Parathyroid adenoma (tissue), 2 donors: ENCODE measurements at regions not wholly inside any gene's neighbourhood (a gene's known extent, or its start where the extent isn't known, plus 50 kb on each side); places are given as distances from the start of the nearest gene placed in this dataset.
A peak's percentile ranks its signal among the peaks of the same experiment; 100 is the strongest.

Experiments used
- H2AFZ ChIP-seq: fragments of 300-600 bp; sonication (generic); one replicate; pipeline ENCODE4 v1.7.0; 2017; ENCODE audit warnings: antibody characterized with exemption, mild to moderate bottlenecking
- H3K27ac ChIP-seq: fragments of 300-600 bp; sonication (generic); one replicate; pipeline ENCODE4 v1.7.0; 2017
- H3K27me3 ChIP-seq: fragments of 300-600 bp; sonication (generic); one replicate; pipeline ENCODE4 v1.7.0; 2017; ENCODE audit warnings: low read length; ENCODE audit not compliant: control insufficient read depth, insufficient read depth
- H3K36me3 ChIP-seq: fragments of 300-600 bp; sonication (generic); one replicate; pipeline ENCODE4 v1.7.0; 2017; ENCODE audit warnings: low read length; ENCODE audit not compliant: control insufficient read depth, insufficient read depth
- H3K4me1 ChIP-seq: fragments of 300-600 bp; sonication (generic); one replicate; pipeline ENCODE4 v1.7.0; 2017; ENCODE audit warnings: control low read depth
- H3K4me2 ChIP-seq: fragments of 300-600 bp; sonication (generic); one replicate; pipeline ENCODE4 v1.7.0; 2017; ENCODE audit warnings: low read length
- H3K4me3 ChIP-seq: fragments of 300-600 bp; sonication (generic); one replicate; pipeline ENCODE4 v1.7.0; 2017; ENCODE audit warnings: low read depth, low read length
- H3K79me2 ChIP-seq: fragments of 300-600 bp; sonication (generic); one replicate; pipeline ENCODE4 v1.7.0; 2017; ENCODE audit warnings: control low read depth
- H3K9ac ChIP-seq: fragments of 300-600 bp; sonication (generic); one replicate; pipeline ENCODE4 v1.7.0; 2017; ENCODE audit warnings: mild to moderate bottlenecking
- H3K9me3 ChIP-seq: fragments of 300-600 bp; sonication (generic); one replicate; pipeline ENCODE4 v1.7.0; 2017; ENCODE audit warnings: low read length; ENCODE audit not compliant: control insufficient read depth
- TF ChIP-seq, protein P1 (sequence below): fragments of 300-600 bp; sonication (generic); IDR thresholded peaks from one replicate; pipeline ENCODE4 v1.7.0; 2017; ENCODE audit warnings: antibody characterized with exemption, mild to moderate bottlenecking
- donor health status: primary hyperparathyroidism.

DNA sequence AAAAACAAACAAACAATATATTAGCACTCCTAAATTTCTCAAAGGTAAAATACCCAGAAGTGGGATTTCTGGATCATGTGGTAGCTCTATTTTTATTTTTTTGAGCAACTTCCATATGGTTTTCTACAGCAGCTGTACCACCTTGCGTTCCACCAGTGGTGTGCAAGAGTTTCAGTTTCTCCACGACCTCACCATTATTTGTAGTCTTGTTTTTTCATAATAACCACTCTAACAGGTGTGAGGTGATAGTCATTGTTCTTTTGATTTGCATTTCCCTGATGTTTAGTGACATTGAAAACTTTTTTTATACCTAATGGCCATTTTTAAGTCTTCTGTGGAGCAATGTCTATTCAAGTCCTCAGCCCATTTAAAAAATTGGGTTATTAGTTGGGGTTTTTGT is 127.3 kb upstream of the SLC38A2 start:
- Histone ChIP-seq H3K4me2 (no peak overlapping the region), H3K4me1 (peaks cover under 1% of the 10 kb centered on the region), H3K79me2 (no peaks in the 10 kb centered on the region), H3K9ac (no peak overlapping the region), H3K4me3 (no peak overlapping the region), H3K36me3 (no peaks in the 10 kb centered on the region), H3K9me3 (no peaks in the 10 kb centered on the region), H3K27ac (no peak overlapping the region), H3K27me3 (no peaks in the 10 kb centered on the region), H2AFZ (no peak overlapping the region)
- TF ChIP-seq, protein P1, sequence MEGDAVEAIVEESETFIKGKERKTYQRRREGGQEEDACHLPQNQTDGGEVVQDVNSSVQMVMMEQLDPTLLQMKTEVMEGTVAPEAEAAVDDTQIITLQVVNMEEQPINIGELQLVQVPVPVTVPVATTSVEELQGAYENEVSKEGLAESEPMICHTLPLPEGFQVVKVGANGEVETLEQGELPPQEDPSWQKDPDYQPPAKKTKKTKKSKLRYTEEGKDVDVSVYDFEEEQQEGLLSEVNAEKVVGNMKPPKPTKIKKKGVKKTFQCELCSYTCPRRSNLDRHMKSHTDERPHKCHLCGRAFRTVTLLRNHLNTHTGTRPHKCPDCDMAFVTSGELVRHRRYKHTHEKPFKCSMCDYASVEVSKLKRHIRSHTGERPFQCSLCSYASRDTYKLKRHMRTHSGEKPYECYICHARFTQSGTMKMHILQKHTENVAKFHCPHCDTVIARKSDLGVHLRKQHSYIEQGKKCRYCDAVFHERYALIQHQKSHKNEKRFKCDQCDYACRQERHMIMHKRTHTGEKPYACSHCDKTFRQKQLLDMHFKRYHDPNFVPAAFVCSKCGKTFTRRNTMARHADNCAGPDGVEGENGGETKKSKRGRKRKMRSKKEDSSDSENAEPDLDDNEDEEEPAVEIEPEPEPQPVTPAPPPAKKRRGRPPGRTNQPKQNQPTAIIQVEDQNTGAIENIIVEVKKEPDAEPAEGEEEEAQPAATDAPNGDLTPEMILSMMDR: no peak

DNA sequence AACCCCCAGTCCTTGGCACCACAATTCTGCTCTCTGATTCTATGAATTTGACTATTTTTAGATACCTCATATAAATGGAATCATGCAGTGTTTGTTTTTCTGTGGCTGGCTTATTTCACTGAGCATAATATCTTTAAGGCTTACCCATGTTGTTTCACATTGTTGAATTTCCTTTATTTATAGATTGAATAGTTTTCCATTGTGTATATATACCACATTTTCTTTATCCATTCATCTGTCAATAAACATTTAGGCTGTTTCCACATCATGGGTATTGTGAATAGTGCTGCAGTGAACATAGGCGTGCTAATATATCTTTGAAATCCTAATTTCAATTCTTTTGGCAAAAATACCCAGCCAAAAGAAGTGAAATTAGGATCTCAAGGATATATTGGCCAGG is 126.7 kb upstream of the SLC38A2 start:
- peaks cover 4% of the 10 kb centered on the region for H3K4me1 ChIP-seq
- H3K27me3 ChIP-seq: no peaks in the 10 kb centered on the region
- H3K9ac ChIP-seq: no peak overlapping the region
- no peaks in the 10 kb centered on the region for H3K36me3 ChIP-seq
- H3K4me3 ChIP-seq: no peak overlapping the region
- H3K9me3 ChIP-seq: no peaks in the 10 kb centered on the region
- H3K27ac ChIP-seq: no peak overlapping the region
- no peaks in the 10 kb centered on the region for H3K79me2 ChIP-seq
- TF ChIP-seq, protein P1: no peak
- no peak overlapping the region for H3K4me2 ChIP-seq
- H2AFZ ChIP-seq: no peak overlapping the region

DNA sequence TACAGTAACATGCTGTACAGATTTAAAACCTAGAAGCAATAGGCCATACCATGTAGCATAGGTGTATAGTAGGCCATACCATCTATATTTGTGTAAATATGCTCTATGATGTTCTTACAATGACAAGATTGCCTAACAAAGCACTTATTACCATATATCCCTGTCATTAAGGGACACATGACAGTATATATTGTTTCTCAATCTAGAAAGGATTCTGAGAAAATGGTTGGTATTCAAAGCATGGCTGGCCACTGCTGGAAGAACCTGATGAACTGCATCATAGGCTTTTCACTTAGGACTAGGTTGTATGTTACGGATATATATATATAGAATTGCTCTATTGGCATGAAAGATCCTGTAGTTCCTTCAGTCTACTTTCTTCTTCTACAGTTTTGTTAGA is 125.2 kb upstream of the SLC38A2 start:
- H3K36me3 ChIP-seq: no peaks in the 10 kb centered on the region
- H3K4me2 ChIP-seq: no peak overlapping the region
- H2AFZ ChIP-seq: no peak overlapping the region
- H3K79me2 ChIP-seq: no peaks in the 10 kb centered on the region
- no peak overlapping the region for H3K27ac ChIP-seq
- no peak overlapping the region for H3K9ac ChIP-seq
- H3K27me3 ChIP-seq: no peaks in the 10 kb centered on the region
- peaks cover 13% of the 10 kb centered on the region for H3K4me1 ChIP-seq
- no peaks in the 10 kb centered on the region for H3K9me3 ChIP-seq
- H3K4me3 ChIP-seq: no peak overlapping the region
- TF ChIP-seq, protein P1: no peak

DNA sequence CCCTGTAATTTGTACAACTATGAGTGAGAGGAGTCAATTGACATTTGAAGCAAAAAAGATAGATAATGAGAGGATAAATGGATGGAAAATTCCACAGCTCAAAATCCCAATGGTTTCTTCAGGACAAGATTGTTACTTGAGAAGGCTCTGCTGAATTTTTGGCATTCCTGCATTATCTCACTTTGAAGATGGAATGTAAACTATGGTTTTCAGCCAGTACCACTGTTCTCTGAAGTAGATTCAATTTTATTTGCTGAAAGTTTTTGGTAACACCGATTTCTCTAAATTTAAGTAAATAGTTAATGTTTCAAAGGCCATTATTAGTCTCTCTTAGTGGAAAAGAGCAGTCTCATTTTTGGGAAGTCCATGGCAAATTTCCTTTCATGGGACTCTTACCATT is 121.9 kb upstream of the SLC38A2 start:
- TF ChIP-seq, protein P1: no peak
- Histone ChIP-seq H3K9me3 (no peaks in the 10 kb centered on the region), H2AFZ (no peak overlapping the region), H3K9ac (no peak overlapping the region), H3K4me2 (peak overlapping the region; percentile 36), H3K36me3 (no peaks in the 10 kb centered on the region), H3K27ac (peak overlapping the region; percentile 82), H3K27me3 (no peaks in the 10 kb centered on the region), H3K79me2 (no peaks in the 10 kb centered on the region), H3K4me3 (peak overlapping the region; percentile 29), H3K4me1 (peaks cover 16% of the 10 kb centered on the region)

DNA sequence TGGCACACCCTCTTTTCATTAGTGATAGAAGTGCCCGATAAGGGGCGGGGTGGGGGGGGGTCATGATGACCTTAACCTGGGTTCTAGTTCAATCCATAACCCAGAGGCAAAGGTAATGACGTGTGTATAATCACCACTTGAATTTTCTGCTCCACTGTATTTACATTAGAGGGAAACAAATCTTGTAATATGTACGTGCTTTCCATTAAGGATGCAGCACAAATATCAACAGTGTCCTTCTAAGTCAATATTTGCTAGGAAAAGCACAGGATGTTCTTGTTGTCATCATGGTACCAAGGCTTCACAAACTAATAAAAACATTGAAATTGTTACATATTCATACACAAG is 121.2 kb upstream of the SLC38A2 start:
- peaks cover 16% of the 10 kb centered on the region for H3K4me1 ChIP-seq
- H3K4me2 ChIP-seq: peak overlapping the region; percentile 36
- no peaks in the 10 kb centered on the region for H3K36me3 ChIP-seq
- peak overlapping the region; percentile 29 for H3K4me3 ChIP-seq
- H2AFZ ChIP-seq: no peak overlapping the region
- H3K27me3 ChIP-seq: no peaks in the 10 kb centered on the region
- H3K27ac ChIP-seq: peak overlapping the region; percentile 82
- TF ChIP-seq, protein P1: no peak
- H3K9ac ChIP-seq: no peak overlapping the region
- no peaks in the 10 kb centered on the region for H3K79me2 ChIP-seq
- H3K9me3 ChIP-seq: no peaks in the 10 kb centered on the region
